ENCODE measurements at regions not wholly inside any gene's neighbourhood (a gene's known extent, or its start where the extent isn't known, plus 50 kb on each side); places are given as distances from the start of the nearest gene placed in this dataset.

- TF ChIP-seq EZH2 (IDR thresholded peaks at IDR 0.05; ENCODE audit: insufficient read depth, poor library complexity, severe bottlenecking) = no peak
- no peak for TF ChIP-seq EZH2phosphoT487 (IDR thresholded peaks at IDR 0.05; ENCODE audit: insufficient read depth, low read depth)
These were observed 821.2 kb upstream of the ID2 start for GRCh38 chr2:7860693-7861092.

All from GM23248 (cell line).